ENCODE measurements at regions not wholly inside any gene's neighbourhood (a gene's known extent, or its start where the extent isn't known, plus 50 kb on each side); places are given as distances from the start of the nearest gene placed in this dataset.
"Not testable (repeated sequence)": the region's sequence is repeated elsewhere in the genome, so short reads cannot be mapped to it uniquely, and the experiment has no call there.

GRCh38 chrX:120732879-120733278, 103.0 kb upstream of the C1GALT1C1 start:
- no peak for DNase-seq (ENCODE audit: low read depth)
- no peak overlapping the region for H3K4me3 ChIP-seq (ENCODE audit: low read depth, low read length)
- no peak for TF ChIP-seq CTCF (IDR thresholded peaks at IDR 0.05; ENCODE audit: low read depth, low read length, missing control alignments)

- no peak overlapping the region for H3K4me3 ChIP-seq (ENCODE audit: low read depth, low read length)
- TF ChIP-seq CTCF (IDR thresholded peaks at IDR 0.05; ENCODE audit: low read depth, low read length, missing control alignments): no peak
- DNase-seq (ENCODE audit: low read depth): no peak
These were observed 102.6 kb upstream of the C1GALT1C1 start for GRCh38 chrX:120732461-120732860.

GRCh38 chrX:120731386-120731785, 101.5 kb upstream of the C1GALT1C1 start:
- no peak for TF ChIP-seq CTCF (IDR thresholded peaks at IDR 0.05; ENCODE audit: low read depth, low read length, missing control alignments)
- DNase-seq (ENCODE audit: low read depth): no peak
- H3K4me3 ChIP-seq (ENCODE audit: low read depth, low read length): no peak overlapping the region

- H3K4me3 ChIP-seq (ENCODE audit: low read depth, low read length); DNase-seq (ENCODE audit: low read depth): not testable (repeated sequence)
These were observed 99.8 kb upstream of the C1GALT1C1 start for GRCh38 chrX:120729506-120730255.

GRCh38 chrX:120727911-120728310, 98.1 kb upstream of the C1GALT1C1 start:
- no peak for TF ChIP-seq CTCF (IDR thresholded peaks at IDR 0.05; ENCODE audit: low read depth, low read length, missing control alignments)
- no peak overlapping the region for H3K4me3 ChIP-seq (ENCODE audit: low read depth, low read length)
- DNase-seq (ENCODE audit: low read depth): no peak

GRCh38 chrX:120727452-120727851, 97.6 kb upstream of the C1GALT1C1 start:
- no peak for TF ChIP-seq CTCF (IDR thresholded peaks at IDR 0.05; ENCODE audit: low read depth, low read length, missing control alignments)
- no peak overlapping the region for H3K4me3 ChIP-seq (ENCODE audit: low read depth, low read length)
- no peak for DNase-seq (ENCODE audit: low read depth)

- DNase-seq (ENCODE audit: low read depth): peak; percentile 71
- no peak overlapping the region for H3K4me3 ChIP-seq (ENCODE audit: low read depth, low read length)
- TF ChIP-seq CTCF (IDR thresholded peaks at IDR 0.05; ENCODE audit: low read depth, low read length, missing control alignments): no peak
These were observed 96.4 kb upstream of the C1GALT1C1 start for GRCh38 chrX:120726294-120726693.
